ENCODE measurements at regions not wholly inside any gene's neighbourhood (a gene's known extent, or its start where the extent isn't known, plus 50 kb on each side); places are given as distances from the start of the nearest gene placed in this dataset.

- no peaks in the 10 kb centered on the region for H3K4me1 ChIP-seq (ENCODE audit: insufficient read depth, low read length)
- intact Hi-C loops (cut with DNase I, micrococcal nuclease) = no loop called here
- Mint-ChIP-seq H3K27me3 (no peaks in the 10 kb centered on the region), H3K27ac (no peak overlapping the region), H3K36me3 (ENCODE audit: low read depth) (no peaks in the 10 kb centered on the region), H3K4me1 (ENCODE audit: low read depth) (no peaks in the 10 kb centered on the region), H3K4me3 (no peak overlapping the region), H3K9me3 (peaks cover 4% of the 10 kb centered on the region)
- CTCF ChIA-PET = no interaction called here
- H3K4me3 ChIP-seq (ENCODE audit: low read length) = no peak overlapping the region
- no peaks in the 10 kb centered on the region for H3K27me3 ChIP-seq (ENCODE audit: control insufficient read depth in 1 of 2, insufficient read depth in 2 of 2, low read length in 2 of 2)
- H3K36me3 ChIP-seq (ENCODE audit: insufficient read depth, low read length) = no peaks in the 10 kb centered on the region
- no peak overlapping the region for H3K27ac ChIP-seq (ENCODE audit: low read depth in 1 of 2, low read length in 2 of 2)
- DNase-seq = no peak
- ATAC-seq (ENCODE audit: poor library complexity) = no peak
- TF ChIP-seq, protein P1, sequence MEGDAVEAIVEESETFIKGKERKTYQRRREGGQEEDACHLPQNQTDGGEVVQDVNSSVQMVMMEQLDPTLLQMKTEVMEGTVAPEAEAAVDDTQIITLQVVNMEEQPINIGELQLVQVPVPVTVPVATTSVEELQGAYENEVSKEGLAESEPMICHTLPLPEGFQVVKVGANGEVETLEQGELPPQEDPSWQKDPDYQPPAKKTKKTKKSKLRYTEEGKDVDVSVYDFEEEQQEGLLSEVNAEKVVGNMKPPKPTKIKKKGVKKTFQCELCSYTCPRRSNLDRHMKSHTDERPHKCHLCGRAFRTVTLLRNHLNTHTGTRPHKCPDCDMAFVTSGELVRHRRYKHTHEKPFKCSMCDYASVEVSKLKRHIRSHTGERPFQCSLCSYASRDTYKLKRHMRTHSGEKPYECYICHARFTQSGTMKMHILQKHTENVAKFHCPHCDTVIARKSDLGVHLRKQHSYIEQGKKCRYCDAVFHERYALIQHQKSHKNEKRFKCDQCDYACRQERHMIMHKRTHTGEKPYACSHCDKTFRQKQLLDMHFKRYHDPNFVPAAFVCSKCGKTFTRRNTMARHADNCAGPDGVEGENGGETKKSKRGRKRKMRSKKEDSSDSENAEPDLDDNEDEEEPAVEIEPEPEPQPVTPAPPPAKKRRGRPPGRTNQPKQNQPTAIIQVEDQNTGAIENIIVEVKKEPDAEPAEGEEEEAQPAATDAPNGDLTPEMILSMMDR (IDR thresholded peaks at IDR 0.05) = no peak
- H3K9me3 ChIP-seq (ENCODE audit: control insufficient read depth in 1 of 2, insufficient read depth in 1 of 2, low read length in 2 of 2) = peaks cover 0 to 6% of the 10 kb centered on the region in 2 experiments
- POLR2A ChIA-PET = no interaction called here
Observed at GRCh38 chr6:66328200-66328599, 621.2 kb upstream of the EYS start.

GRCh38 chr6:66326228-66326627, 619.2 kb upstream of the EYS start:
- no peaks in the 10 kb centered on the region for H3K27me3 Mint-ChIP-seq
- ChIA-PET CTCF (no interaction called here), POLR2A (no interaction called here)
- ATAC-seq (ENCODE audit: poor library complexity) (no peak), DNase-seq (no peak)
- no peaks in the 10 kb centered on the region for H3K36me3 Mint-ChIP-seq (ENCODE audit: low read depth)
- no peaks in the 10 kb centered on the region for H3K4me1 ChIP-seq (ENCODE audit: insufficient read depth, low read length)
- H3K9me3 Mint-ChIP-seq = peaks cover 4% of the 10 kb centered on the region
- H3K4me3 ChIP-seq (ENCODE audit: low read length) = no peak overlapping the region
- H3K4me1 Mint-ChIP-seq (ENCODE audit: low read depth) = no peaks in the 10 kb centered on the region
- H3K27me3 ChIP-seq (ENCODE audit: control insufficient read depth in 1 of 2, insufficient read depth in 2 of 2, low read length in 2 of 2) = no peaks in the 10 kb centered on the region
- no peak overlapping the region for H3K27ac ChIP-seq (ENCODE audit: low read depth in 1 of 2, low read length in 2 of 2)
- intact Hi-C loops (cut with DNase I, micrococcal nuclease) = no loop called here
- peaks cover 0 to 6% of the 10 kb centered on the region in 2 experiments for H3K9me3 ChIP-seq (ENCODE audit: control insufficient read depth in 1 of 2, insufficient read depth in 1 of 2, low read length in 2 of 2)
- no peak overlapping the region for H3K27ac Mint-ChIP-seq
- TF ChIP-seq, protein P1 (IDR thresholded peaks at IDR 0.05) = no peak
- no peaks in the 10 kb centered on the region for H3K36me3 ChIP-seq (ENCODE audit: insufficient read depth, low read length)
- no peak overlapping the region for H3K4me3 Mint-ChIP-seq

DNA sequence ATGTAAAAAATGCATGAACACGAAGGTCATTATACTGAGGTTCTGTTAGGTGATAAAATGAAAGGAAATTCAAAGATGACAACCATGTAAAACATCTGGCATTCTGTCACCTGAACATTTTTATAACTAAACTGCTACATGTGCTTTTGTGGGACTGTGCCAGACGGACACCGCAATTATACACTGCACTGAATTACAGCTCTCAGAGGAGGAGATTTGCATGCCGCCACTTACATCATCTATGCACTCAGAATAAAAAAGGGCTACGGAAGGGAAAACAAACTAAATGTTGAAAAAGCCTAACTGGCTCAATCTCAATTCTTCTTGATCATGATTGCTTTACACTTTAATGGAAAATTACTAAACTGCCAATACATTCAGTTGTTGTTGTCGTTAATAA, 614.0 kb upstream of the EYS start:
- H3K27me3 ChIP-seq (ENCODE audit: control insufficient read depth in 1 of 2, insufficient read depth in 2 of 2, low read length in 2 of 2) = no peaks in the 10 kb centered on the region
- Mint-ChIP-seq H3K4me1 (ENCODE audit: low read depth) (no peaks in the 10 kb centered on the region), H3K27me3 (no peaks in the 10 kb centered on the region), H3K27ac (no peak overlapping the region), H3K9me3 (peaks cover 5% of the 10 kb centered on the region), H3K36me3 (ENCODE audit: low read depth) (no peaks in the 10 kb centered on the region), H3K4me3 (no peak overlapping the region)
- ATAC-seq (ENCODE audit: poor library complexity) (no peak), DNase-seq (no peak)
- H3K27ac ChIP-seq (ENCODE audit: low read depth in 1 of 2, low read length in 2 of 2) = no peak overlapping the region
- ChIA-PET POLR2A (no interaction called here), CTCF (no interaction called here)
- TF ChIP-seq, protein P1 (IDR thresholded peaks at IDR 0.05) = no peak
- H3K9me3 ChIP-seq (ENCODE audit: control insufficient read depth in 1 of 2, insufficient read depth in 1 of 2, low read length in 2 of 2) = peaks cover 0 to 4% of the 10 kb centered on the region in 2 experiments
- intact Hi-C loops (cut with DNase I, micrococcal nuclease) = no loop called here
- H3K4me3 ChIP-seq (ENCODE audit: low read length) = no peak overlapping the region
- H3K4me1 ChIP-seq (ENCODE audit: insufficient read depth, low read length) = no peaks in the 10 kb centered on the region
- H3K36me3 ChIP-seq (ENCODE audit: insufficient read depth, low read length) = no peaks in the 10 kb centered on the region
